ENCODE measurements at regions not wholly inside any gene's neighbourhood (a gene's known extent, or its start where the extent isn't known, plus 50 kb on each side); places are given as distances from the start of the nearest gene placed in this dataset.
"Not testable (repeated sequence)": the region's sequence is repeated elsewhere in the genome, so short reads cannot be mapped to it uniquely, and the experiment has no call there.

DNA sequence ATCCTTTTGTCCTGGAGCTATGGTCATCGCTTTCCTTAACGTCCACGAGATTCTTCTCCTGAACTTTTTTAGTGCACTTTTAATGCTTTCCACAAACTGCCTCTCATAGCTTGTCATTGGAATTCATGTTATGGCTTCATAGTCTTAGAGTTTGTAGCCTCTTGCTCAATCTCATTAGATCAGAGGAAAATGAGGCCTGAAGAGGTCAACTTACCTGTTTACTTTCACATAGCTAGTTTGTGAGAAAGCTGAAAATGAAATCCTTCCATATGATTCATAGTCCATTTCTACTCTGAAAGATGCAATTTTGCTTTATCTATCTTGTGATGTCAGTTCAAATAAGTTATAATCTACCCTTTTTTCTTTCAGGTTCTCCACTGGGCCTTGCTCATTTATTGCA is 1747.2 kb upstream of the RAG2 start:
- POLR2A ChIA-PET: no interaction called here
- no peak overlapping the region for H3K4me3 ChIP-seq
- TF ChIP-seq, protein P1, sequence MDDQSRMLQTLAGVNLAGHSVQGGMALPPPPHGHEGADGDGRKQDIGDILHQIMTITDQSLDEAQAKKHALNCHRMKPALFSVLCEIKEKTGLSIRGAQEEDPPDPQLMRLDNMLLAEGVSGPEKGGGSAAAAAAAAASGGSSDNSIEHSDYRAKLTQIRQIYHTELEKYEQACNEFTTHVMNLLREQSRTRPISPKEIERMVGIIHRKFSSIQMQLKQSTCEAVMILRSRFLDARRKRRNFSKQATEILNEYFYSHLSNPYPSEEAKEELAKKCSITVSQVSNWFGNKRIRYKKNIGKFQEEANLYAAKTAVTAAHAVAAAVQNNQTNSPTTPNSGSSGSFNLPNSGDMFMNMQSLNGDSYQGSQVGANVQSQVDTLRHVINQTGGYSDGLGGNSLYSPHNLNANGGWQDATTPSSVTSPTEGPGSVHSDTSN (IDR thresholded peaks at IDR 0.05): no peak
- TF ChIP-seq CHD4 (IDR thresholded peaks at IDR 0.05; ENCODE audit: borderline replicate concordance) (no peak), MAZ (IDR thresholded peaks at IDR 0.05; ENCODE audit: borderline replicate concordance, low read depth, low read length) (no peak), SREBF2 (IDR thresholded peaks at IDR 0.05) (no peak), EHMT2 (IDR thresholded peaks at IDR 0.05; ENCODE audit: low read depth) (no peak), KDM1A (IDR thresholded peaks at IDR 0.05; ENCODE audit: low read depth) (no peak), CHD2 (IDR thresholded peaks at IDR 0.05; ENCODE audit: low read length, partially characterized antibody) (no peak), ESRRA (IDR thresholded peaks at IDR 0.05; ENCODE audit: borderline replicate concordance, low read length) (no peak), RAD21 (conservative IDR thresholded peaks at IDR 0.05 in 1 of 2, IDR thresholded peaks at IDR 0.05 in 1 of 2) (no peak), CEBPB (IDR thresholded peaks at IDR 0.05) (no peak), HOXB5 (CRISPR knock-in tag; IDR thresholded peaks at IDR 0.05) (no peak), JUNB (IDR thresholded peaks at IDR 0.05) (no peak)
- TF ChIP-seq, protein P2, sequence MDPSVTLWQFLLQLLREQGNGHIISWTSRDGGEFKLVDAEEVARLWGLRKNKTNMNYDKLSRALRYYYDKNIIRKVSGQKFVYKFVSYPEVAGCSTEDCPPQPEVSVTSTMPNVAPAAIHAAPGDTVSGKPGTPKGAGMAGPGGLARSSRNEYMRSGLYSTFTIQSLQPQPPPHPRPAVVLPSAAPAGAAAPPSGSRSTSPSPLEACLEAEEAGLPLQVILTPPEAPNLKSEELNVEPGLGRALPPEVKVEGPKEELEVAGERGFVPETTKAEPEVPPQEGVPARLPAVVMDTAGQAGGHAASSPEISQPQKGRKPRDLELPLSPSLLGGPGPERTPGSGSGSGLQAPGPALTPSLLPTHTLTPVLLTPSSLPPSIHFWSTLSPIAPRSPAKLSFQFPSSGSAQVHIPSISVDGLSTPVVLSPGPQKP (IDR thresholded peaks at IDR 0.05; ENCODE audit: low read depth, low read length): no peak
- TF ChIP-seq, protein P3, sequence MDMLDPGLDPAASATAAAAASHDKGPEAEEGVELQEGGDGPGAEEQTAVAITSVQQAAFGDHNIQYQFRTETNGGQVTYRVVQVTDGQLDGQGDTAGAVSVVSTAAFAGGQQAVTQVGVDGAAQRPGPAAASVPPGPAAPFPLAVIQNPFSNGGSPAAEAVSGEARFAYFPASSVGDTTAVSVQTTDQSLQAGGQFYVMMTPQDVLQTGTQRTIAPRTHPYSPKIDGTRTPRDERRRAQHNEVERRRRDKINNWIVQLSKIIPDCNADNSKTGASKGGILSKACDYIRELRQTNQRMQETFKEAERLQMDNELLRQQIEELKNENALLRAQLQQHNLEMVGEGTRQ (IDR thresholded peaks at IDR 0.05): no peak
- CTCF ChIA-PET: interaction anchor here (1.0 kb wide), 1 partner anchor 19 kb away, joined by 3 read pairs; no protein-coding TSS in a partner anchor
- H3K27ac ChIP-seq: no peak overlapping the region
- H3K4me1 ChIP-seq: no peaks in the 10 kb centered on the region
- no peak for ATAC-seq
- H3K4me2 ChIP-seq: no peak overlapping the region
- no peak for DNase-seq (ENCODE audit: low read depth in 1 of 2, low spot score in 1 of 2)
- WGBS (ENCODE audit: missing lambda C conversion rate): 20% methylated on average over 3 of the region's 3 CpGs
- FAIRE-seq: no peak
- no peaks in the 10 kb centered on the region; the same call in 2 of the 3 replicates for H3K9me3 ChIP-seq

DNA sequence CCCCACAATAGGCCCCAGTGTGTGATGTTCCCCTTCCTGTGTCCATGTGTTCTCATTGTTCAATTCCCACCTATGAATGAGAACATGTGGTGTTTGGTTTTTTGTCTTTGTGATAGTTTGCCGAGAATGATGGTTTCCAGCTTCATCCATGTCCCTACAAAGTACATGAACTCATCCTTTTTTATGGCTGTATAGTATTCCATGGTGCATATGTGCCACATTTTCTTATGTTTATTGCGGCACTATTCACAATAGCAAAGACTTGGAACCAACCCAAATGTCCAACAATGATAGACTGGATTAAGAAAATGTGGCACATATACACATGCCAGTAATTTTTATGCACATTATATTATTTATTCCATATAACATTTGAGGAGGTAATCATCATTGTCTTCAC is 1743.6 kb upstream of the RAG2 start:
- CTCF ChIA-PET; DNase-seq (ENCODE audit: low read depth in 1 of 2, low spot score in 1 of 2); FAIRE-seq; ATAC-seq; H3K4me2 ChIP-seq; H3K9me3 ChIP-seq; POLR2A ChIA-PET; H3K4me1 ChIP-seq; H3K4me3 ChIP-seq; H3K27ac ChIP-seq: not testable (repeated sequence)
- 2% methylated on average over 2 of the region's 2 CpGs for whole genome bisulfite sequencing (ENCODE audit: missing lambda C conversion rate)

DNA sequence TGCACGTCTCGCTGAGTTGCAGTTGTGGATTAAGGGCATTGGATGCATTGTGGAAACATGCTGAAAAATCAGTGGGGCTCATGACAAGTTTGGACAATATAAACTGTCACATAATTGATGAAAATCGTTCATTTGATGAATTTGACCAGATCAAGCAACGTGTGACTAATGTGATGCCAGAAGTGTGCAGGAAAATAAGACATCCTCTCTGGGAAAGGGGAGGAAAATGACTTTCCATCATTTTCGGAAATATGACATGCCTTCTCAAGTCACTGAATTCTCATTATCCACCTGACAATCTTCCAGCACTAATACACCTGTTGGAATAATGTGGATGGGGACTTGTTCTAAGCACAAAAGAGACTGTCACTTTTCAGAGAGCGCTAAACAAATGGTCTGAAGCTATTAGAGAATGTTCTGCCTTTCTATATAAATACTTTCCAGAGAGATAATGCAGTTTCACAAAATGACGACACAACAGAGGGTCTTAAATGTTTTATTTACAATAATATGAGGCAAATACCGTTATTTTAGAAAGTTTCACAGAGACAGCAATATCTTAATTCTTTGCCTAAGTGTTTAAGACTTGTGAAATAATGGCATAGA is 1741.9 kb upstream of the RAG2 start:
- DNase-seq (ENCODE audit: low read depth in 1 of 2, low spot score in 1 of 2): no peak
- Histone ChIP-seq H3K9me3 (no peaks in the 10 kb centered on the region), H3K4me2 (no peak overlapping the region), H3K27ac (no peak overlapping the region), H3K4me3 (no peak overlapping the region), H3K4me1 (no peaks in the 10 kb centered on the region)
- ChIA-PET CTCF (no interaction called here), POLR2A (no interaction called here)
- no peak for ATAC-seq
- WGBS (ENCODE audit: missing lambda C conversion rate): 3% methylated on average over 8 of the region's 8 CpGs
- TF ChIP-seq RARB (CRISPR knock-in tag; IDR thresholded peaks at IDR 0.05) (no peak), NPAS2 (CRISPR knock-in tag; IDR thresholded peaks at IDR 0.05; ENCODE audit: borderline replicate concordance) (no peak), NFE2L2 (conservative IDR thresholded peaks at IDR 0.05; ENCODE audit: low read length) (no peak), ZNF302 (CRISPR knock-in tag; IDR thresholded peaks at IDR 0.05) (no peak), CHD2 (IDR thresholded peaks at IDR 0.05; ENCODE audit: low read length, partially characterized antibody) (no peak), HOXA7 (CRISPR knock-in tag; IDR thresholded peaks at IDR 0.05) (no peak), TFCP2L1 (CRISPR knock-in tag; IDR thresholded peaks at IDR 0.05) (no peak), HEYL (CRISPR knock-in tag; IDR thresholded peaks at IDR 0.05) (no peak), CHD4 (IDR thresholded peaks at IDR 0.05; ENCODE audit: borderline replicate concordance) (no peak), JUNB (IDR thresholded peaks at IDR 0.05) (no peak), POLR2AphosphoS2 (conservative IDR thresholded peaks at IDR 0.05; ENCODE audit: low read length) (no peak), MAZ (IDR thresholded peaks at IDR 0.05; ENCODE audit: borderline replicate concordance, low read depth, low read length) (no peak)
- TF ChIP-seq, protein P4, sequence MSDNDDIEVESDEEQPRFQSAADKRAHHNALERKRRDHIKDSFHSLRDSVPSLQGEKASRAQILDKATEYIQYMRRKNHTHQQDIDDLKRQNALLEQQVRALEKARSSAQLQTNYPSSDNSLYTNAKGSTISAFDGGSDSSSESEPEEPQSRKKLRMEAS (IDR thresholded peaks at IDR 0.05): no peak
- TF ChIP-seq, protein P5, sequence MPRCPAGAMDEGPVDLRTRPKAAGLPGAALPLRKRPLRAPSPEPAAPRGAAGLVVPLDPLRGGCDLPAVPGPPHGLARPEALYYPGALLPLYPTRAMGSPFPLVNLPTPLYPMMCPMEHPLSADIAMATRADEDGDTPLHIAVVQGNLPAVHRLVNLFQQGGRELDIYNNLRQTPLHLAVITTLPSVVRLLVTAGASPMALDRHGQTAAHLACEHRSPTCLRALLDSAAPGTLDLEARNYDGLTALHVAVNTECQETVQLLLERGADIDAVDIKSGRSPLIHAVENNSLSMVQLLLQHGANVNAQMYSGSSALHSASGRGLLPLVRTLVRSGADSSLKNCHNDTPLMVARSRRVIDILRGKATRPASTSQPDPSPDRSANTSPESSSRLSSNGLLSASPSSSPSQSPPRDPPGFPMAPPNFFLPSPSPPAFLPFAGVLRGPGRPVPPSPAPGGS (IDR thresholded peaks at IDR 0.05): no peak
- FAIRE-seq: no peak

DNA sequence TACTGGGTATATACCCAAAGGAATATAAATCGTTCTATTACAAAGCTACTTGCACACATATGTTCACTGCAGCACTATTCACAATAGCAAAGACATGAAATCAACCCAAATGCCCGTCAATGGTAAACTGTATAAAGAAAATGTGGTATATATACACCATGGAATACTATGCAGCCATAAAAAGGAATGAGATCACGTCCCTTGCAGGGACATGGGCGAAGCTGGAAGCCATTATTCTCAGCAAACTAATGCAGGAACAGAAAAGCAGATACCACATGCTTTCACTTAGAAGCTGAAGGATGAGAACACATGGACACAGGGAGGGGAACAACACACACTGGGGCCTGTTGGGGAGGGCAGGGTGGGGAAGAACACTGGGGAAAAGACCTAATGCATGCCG is 1740.0 kb upstream of the RAG2 start:
- FAIRE-seq; CTCF ChIA-PET; H3K4me2 ChIP-seq; H3K4me3 ChIP-seq; DNase-seq (ENCODE audit: low read depth in 1 of 2, low spot score in 1 of 2); POLR2A ChIA-PET; H3K4me1 ChIP-seq; ATAC-seq; H3K27ac ChIP-seq; H3K9me3 ChIP-seq: not testable (repeated sequence)
- WGBS (ENCODE audit: missing lambda C conversion rate): 3% methylated on average over 5 of the region's 5 CpGs
